Testis (tissue), 2 donors: ENCODE measurements at regions not wholly inside any gene's neighbourhood (a gene's known extent, or its start where the extent isn't known, plus 50 kb on each side); places are given as distances from the start of the nearest gene placed in this dataset.

Source experiments
- POLR2A ChIP-seq: fragments of 450-650 bp; IDR thresholded peaks from one replicate; pipeline ENCODE4 v1.6.1; 2017; ENCODE audit warnings: antibody characterized with exemption, mild to moderate bottlenecking, moderate library complexity
- TF ChIP-seq, protein P1 (sequence below), 3 experiments: fragments of 450-650 bp in 2 of 3; fragments of 200-600 bp in 1 of 3; sonication (generic) in 1 of 3; IDR thresholded peaks; one replicate each; pipeline ENCODE4 v1.5.1; 2016 to 2019; ENCODE audit warnings: antibody characterized with exemption in 3 of 3, mild to moderate bottlenecking in 2 of 3, moderate library complexity in 1 of 3

DNA sequence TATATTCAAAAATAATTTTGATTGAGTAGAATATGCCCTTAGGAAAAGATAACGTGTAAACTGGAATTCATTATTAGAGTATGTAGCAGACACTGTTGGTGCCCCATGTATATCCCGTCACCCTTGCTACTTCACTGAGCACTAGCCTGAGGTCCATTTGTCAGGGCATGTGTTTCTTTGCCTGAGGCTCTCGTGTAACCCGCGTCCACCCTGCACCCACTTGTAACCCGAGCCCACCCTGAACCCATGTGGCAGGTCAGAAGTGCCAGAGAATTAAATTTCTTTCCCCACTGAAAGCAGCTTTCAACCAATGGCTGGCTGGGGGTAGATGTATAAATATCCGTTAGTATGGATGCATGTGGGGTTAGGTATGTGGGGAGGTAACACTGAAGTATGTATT is 474.2 kb upstream of the ZNF385D start:
- TF ChIP-seq, protein P1, sequence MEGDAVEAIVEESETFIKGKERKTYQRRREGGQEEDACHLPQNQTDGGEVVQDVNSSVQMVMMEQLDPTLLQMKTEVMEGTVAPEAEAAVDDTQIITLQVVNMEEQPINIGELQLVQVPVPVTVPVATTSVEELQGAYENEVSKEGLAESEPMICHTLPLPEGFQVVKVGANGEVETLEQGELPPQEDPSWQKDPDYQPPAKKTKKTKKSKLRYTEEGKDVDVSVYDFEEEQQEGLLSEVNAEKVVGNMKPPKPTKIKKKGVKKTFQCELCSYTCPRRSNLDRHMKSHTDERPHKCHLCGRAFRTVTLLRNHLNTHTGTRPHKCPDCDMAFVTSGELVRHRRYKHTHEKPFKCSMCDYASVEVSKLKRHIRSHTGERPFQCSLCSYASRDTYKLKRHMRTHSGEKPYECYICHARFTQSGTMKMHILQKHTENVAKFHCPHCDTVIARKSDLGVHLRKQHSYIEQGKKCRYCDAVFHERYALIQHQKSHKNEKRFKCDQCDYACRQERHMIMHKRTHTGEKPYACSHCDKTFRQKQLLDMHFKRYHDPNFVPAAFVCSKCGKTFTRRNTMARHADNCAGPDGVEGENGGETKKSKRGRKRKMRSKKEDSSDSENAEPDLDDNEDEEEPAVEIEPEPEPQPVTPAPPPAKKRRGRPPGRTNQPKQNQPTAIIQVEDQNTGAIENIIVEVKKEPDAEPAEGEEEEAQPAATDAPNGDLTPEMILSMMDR (IDR thresholded peaks at IDR 0.05): no peak
- no peak for TF ChIP-seq POLR2A
